ENCODE measurements at regions not wholly inside any gene's neighbourhood (a gene's known extent, or its start where the extent isn't known, plus 50 kb on each side); places are given as distances from the start of the nearest gene placed in this dataset.

DNA sequence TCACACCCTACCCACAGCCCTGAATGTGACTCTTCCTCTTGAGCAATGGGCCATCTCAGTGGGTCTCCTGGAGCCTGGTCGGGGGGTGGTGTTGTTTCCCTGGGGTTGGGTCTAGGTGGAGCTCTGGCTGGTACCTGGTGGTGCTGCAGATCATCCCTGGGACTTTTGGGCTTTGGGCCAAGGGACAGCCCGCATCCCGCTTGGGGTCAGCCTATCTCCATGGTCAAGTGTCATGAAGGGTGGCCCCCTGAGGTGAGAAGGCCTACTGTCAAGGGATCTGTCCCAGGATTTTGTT lies 202.0 kb downstream of the UBE3A start:
- H3K4me1 ChIP-seq (ENCODE audit: control insufficient read depth, insufficient read depth, low read length): no peaks in the 10 kb centered on the region
- WGBS (ENCODE audit: insufficient coverage, insufficient read length): no CpG with 5 or more reads among the region's 3 CpGs
- no peak overlapping the region for H3K27ac ChIP-seq (ENCODE audit: low read length)
- H3K4me3 ChIP-seq (ENCODE audit: low read length): no peak overlapping the region
- DNase-seq (ENCODE audit: low read depth, low spot score): no peak
- no peaks in the 10 kb centered on the region for H3K27me3 ChIP-seq (ENCODE audit: control insufficient read depth, insufficient read depth, low read length)
- no peaks in the 10 kb centered on the region for H3K36me3 ChIP-seq (ENCODE audit: control insufficient read depth, insufficient read depth, low read length)
- H3K9me3 ChIP-seq (ENCODE audit: control insufficient read depth, insufficient read depth, low read length): peaks cover 13% of the 10 kb centered on the region

- no peak overlapping the region for H3K4me3 ChIP-seq (ENCODE audit: low read length)
- no CpG with 5 or more reads among the region's 14 CpGs for WGBS (ENCODE audit: insufficient coverage, insufficient read length)
Observed at GRCh38 chr15:25237291-25237978, 201.4 kb downstream of the UBE3A start.

GRCh38 chr15:25238126-25238525 lies 200.7 kb downstream of the UBE3A start:
- Histone ChIP-seq H3K27me3 (ENCODE audit: control insufficient read depth, insufficient read depth, low read length) (no peaks in the 10 kb centered on the region), H3K9me3 (ENCODE audit: control insufficient read depth, insufficient read depth, low read length) (peaks cover 15% of the 10 kb centered on the region), H3K4me1 (ENCODE audit: control insufficient read depth, insufficient read depth, low read length) (no peaks in the 10 kb centered on the region), H3K36me3 (ENCODE audit: control insufficient read depth, insufficient read depth, low read length) (no peaks in the 10 kb centered on the region), H3K4me3 (ENCODE audit: low read length) (no peak overlapping the region), H3K27ac (ENCODE audit: low read length) (no peak overlapping the region)
- DNase-seq (ENCODE audit: low read depth, low spot score): no peak
- no CpG with 5 or more reads among the region's 11 CpGs for WGBS (ENCODE audit: insufficient coverage, insufficient read length)

More at GRCh38 chr15:25237291-25237978, 201.4 kb downstream of the UBE3A start:
- Histone ChIP-seq H3K27me3 (ENCODE audit: control insufficient read depth, insufficient read depth, low read length) (no peaks in the 10 kb centered on the region), H3K27ac (ENCODE audit: low read length) (no peak overlapping the region), H3K4me1 (ENCODE audit: control insufficient read depth, insufficient read depth, low read length) (no peaks in the 10 kb centered on the region), H3K9me3 (ENCODE audit: control insufficient read depth, insufficient read depth, low read length) (peaks cover 12% of the 10 kb centered on the region), H3K36me3 (ENCODE audit: control insufficient read depth, insufficient read depth, low read length) (no peaks in the 10 kb centered on the region)
- no peak for DNase-seq (ENCODE audit: low read depth, low spot score)

DNA sequence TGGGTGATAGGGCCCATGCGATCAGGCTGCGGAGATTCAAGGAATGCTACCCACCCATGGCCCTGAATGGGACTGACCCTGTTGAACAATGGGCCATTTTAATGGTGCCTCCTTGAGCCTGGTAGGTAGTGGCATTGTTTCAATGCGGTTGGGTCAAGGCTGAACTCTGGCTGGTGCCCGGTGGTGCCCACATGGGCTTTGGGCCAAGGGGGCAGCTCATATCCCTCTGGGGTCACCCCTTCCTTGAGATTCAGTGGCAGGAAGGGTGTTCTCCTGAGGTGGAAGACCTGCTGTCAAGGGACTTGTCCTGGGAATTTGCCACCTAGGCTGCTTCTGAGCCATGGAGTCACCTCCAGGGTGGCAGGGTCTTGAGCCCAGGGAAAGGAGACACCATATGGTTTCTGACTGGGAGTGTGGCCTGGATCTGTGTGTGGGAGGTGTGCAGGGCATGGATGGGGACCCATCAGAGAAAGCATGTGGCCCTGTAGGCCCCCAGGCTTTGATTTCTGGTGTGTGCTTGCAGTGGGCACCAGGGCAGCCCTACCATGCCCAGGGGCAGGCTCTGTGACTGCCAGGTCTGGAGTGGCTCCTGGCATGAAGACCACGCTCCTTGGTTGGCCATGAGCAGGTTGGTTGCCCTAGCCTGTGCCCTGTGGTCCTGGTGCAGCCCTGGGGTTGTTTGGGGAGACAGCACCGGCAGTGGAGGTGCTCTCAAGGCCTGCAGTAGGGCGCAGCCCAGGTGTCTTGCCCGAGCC lies 199.9 kb downstream of the UBE3A start:
- Histone ChIP-seq H3K4me3 (ENCODE audit: low read length) (no peak overlapping the region), H3K9me3 (ENCODE audit: control insufficient read depth, insufficient read depth, low read length) (peaks cover 15% of the 10 kb centered on the region), H3K36me3 (ENCODE audit: control insufficient read depth, insufficient read depth, low read length) (no peaks in the 10 kb centered on the region), H3K27ac (ENCODE audit: low read length) (no peak overlapping the region), H3K27me3 (ENCODE audit: control insufficient read depth, insufficient read depth, low read length) (no peaks in the 10 kb centered on the region), H3K4me1 (ENCODE audit: control insufficient read depth, insufficient read depth, low read length) (no peaks in the 10 kb centered on the region)
- no peak for DNase-seq (ENCODE audit: low read depth, low spot score)
- no CpG with 5 or more reads among the region's 8 CpGs for WGBS (ENCODE audit: insufficient coverage, insufficient read length)

- Histone ChIP-seq H3K36me3 (ENCODE audit: control insufficient read depth, insufficient read depth, low read length) (no peaks in the 10 kb centered on the region), H3K4me3 (ENCODE audit: low read length) (no peak overlapping the region), H3K27ac (ENCODE audit: low read length) (no peak overlapping the region), H3K4me1 (ENCODE audit: control insufficient read depth, insufficient read depth, low read length) (no peaks in the 10 kb centered on the region), H3K27me3 (ENCODE audit: control insufficient read depth, insufficient read depth, low read length) (no peaks in the 10 kb centered on the region), H3K9me3 (ENCODE audit: control insufficient read depth, insufficient read depth, low read length) (peaks cover 13% of the 10 kb centered on the region)
- DNase-seq (ENCODE audit: low read depth, low spot score): no peak
- no CpG with 5 or more reads among the region's 9 CpGs for WGBS (ENCODE audit: insufficient coverage, insufficient read length)
Observed at GRCh38 chr15:25239471-25240345, 199.1 kb downstream of the UBE3A start.

DNA sequence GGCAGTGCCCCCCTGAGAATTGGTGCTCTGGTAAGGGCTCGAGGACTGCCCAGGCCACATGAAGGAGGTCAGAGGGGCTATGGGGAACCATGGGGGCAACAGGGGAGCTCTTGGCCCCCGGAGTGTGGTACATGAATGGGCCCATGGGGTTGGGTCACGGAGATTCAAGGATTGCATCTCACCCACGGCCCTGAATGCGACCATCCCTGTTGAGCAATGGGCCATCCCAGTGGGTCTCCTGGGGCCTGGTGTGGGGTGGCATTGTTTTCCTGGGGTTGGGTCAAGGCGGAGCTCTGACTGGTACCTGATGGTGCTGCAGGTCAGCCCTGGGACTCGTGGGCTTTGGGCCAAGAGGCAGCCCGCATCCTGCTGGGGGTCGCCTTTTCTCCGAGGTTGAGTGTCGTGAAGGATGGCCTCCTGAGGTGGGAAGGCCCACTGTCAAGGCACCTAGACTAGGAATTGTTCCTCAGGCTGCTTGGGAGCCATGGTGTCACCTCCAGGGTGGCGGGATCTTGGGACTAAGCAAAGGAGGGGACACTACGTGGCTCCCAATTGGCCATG lies 198.3 kb downstream of the UBE3A start:
- no peaks in the 10 kb centered on the region for H3K4me1 ChIP-seq (ENCODE audit: control insufficient read depth, insufficient read depth, low read length)
- H3K9me3 ChIP-seq (ENCODE audit: control insufficient read depth, insufficient read depth, low read length): peaks cover 11% of the 10 kb centered on the region
- no peaks in the 10 kb centered on the region for H3K36me3 ChIP-seq (ENCODE audit: control insufficient read depth, insufficient read depth, low read length)
- DNase-seq (ENCODE audit: low read depth, low spot score): no peak
- H3K27me3 ChIP-seq (ENCODE audit: control insufficient read depth, insufficient read depth, low read length): no peaks in the 10 kb centered on the region
- H3K4me3 ChIP-seq (ENCODE audit: low read length): no peak overlapping the region
- no CpG with 5 or more reads among the region's 13 CpGs for WGBS (ENCODE audit: insufficient coverage, insufficient read length)
- no peak overlapping the region for H3K27ac ChIP-seq (ENCODE audit: low read length)

- Histone ChIP-seq H3K4me3 (ENCODE audit: low read length) (no peak overlapping the region; the same call in 1 of the 2 replicates), H3K27ac (ENCODE audit: low read length) (no peak overlapping the region), H3K4me1 (ENCODE audit: control insufficient read depth, insufficient read depth, low read length) (no peaks in the 10 kb centered on the region), H3K36me3 (ENCODE audit: control insufficient read depth, insufficient read depth, low read length) (no peaks in the 10 kb centered on the region), H3K27me3 (ENCODE audit: control insufficient read depth, insufficient read depth, low read length) (no peaks in the 10 kb centered on the region), H3K9me3 (ENCODE audit: control insufficient read depth, insufficient read depth, low read length) (peaks cover 11% of the 10 kb centered on the region)
- no CpG with 5 or more reads among the region's 12 CpGs for WGBS (ENCODE audit: insufficient coverage, insufficient read length)
- DNase-seq (ENCODE audit: low read depth, low spot score): no peak
Observed at GRCh38 chr15:25241241-25241801, 197.5 kb downstream of the UBE3A start.

- Histone ChIP-seq H3K4me1 (ENCODE audit: control insufficient read depth, insufficient read depth, low read length) (no peaks in the 10 kb centered on the region), H3K27me3 (ENCODE audit: control insufficient read depth, insufficient read depth, low read length) (no peaks in the 10 kb centered on the region), H3K36me3 (ENCODE audit: control insufficient read depth, insufficient read depth, low read length) (no peaks in the 10 kb centered on the region), H3K4me3 (ENCODE audit: low read length) (no peak overlapping the region), H3K27ac (ENCODE audit: low read length) (no peak overlapping the region), H3K9me3 (ENCODE audit: control insufficient read depth, insufficient read depth, low read length) (peaks cover 11% of the 10 kb centered on the region)
- DNase-seq (ENCODE audit: low read depth, low spot score): no peak
- WGBS (ENCODE audit: insufficient coverage, insufficient read length): no CpG with 5 or more reads among the region's 10 CpGs
Observed at GRCh38 chr15:25242166-25242879, 196.5 kb downstream of the UBE3A start.

GRCh38 chr15:25242957-25243799 lies 195.6 kb downstream of the UBE3A start:
- H3K4me3 ChIP-seq (ENCODE audit: low read length): no peak overlapping the region
- no peak for DNase-seq (ENCODE audit: low read depth, low spot score)
- WGBS (ENCODE audit: insufficient coverage, insufficient read length): no CpG with 5 or more reads among the region's 15 CpGs
- H3K27me3 ChIP-seq (ENCODE audit: control insufficient read depth, insufficient read depth, low read length): no peaks in the 10 kb centered on the region
- no peaks in the 10 kb centered on the region for H3K4me1 ChIP-seq (ENCODE audit: control insufficient read depth, insufficient read depth, low read length)
- H3K27ac ChIP-seq (ENCODE audit: low read length): no peak overlapping the region
- H3K9me3 ChIP-seq (ENCODE audit: control insufficient read depth, insufficient read depth, low read length): peaks cover 10% of the 10 kb centered on the region
- H3K36me3 ChIP-seq (ENCODE audit: control insufficient read depth, insufficient read depth, low read length): no peaks in the 10 kb centered on the region

Data from iPS DF 6.9 (cell line).